Right atrium auricular region (tissue), 2 donors: ENCODE measurements at regions not wholly inside any gene's neighbourhood (a gene's known extent, or its start where the extent isn't known, plus 50 kb on each side); places are given as distances from the start of the nearest gene placed in this dataset.

Experiments
- DNase-seq: peaks from one replicate; pipeline ENCODE4 v3.0.0-alpha.2; 2019; ENCODE audit warnings: low spot score
- H3K27ac ChIP-seq, 2 donors: fragments of 200-600 bp; sonication (generic); 1 replicate in 1 of 2; 2 replicates in 1 of 2; pipeline ENCODE4 v1.5.1; 2016 to 2019
- H3K27me3 ChIP-seq, 2 donors: fragments of 200-600 bp; sonication (generic); one replicate each; pipeline versions ENCODE4 v1.5.1 to v1.6.0; 2017 to 2019
- H3K36me3 ChIP-seq: fragments of 200-600 bp; sonication (generic); one replicate; pipeline ENCODE4 v1.5.1; 2016
- H3K4me1 ChIP-seq, 2 donors: fragments of 200-600 bp; sonication (generic); one replicate each; pipeline versions ENCODE4 v1.5.1 to v1.6.0; 2017 to 2019
- H3K4me3 ChIP-seq, 2 donors: fragments of 200-600 bp; sonication (generic); 1 replicate in 1 of 2; 2 replicates in 1 of 2; pipeline ENCODE4 v1.5.1; 2017 to 2019; ENCODE audit warnings: mild to moderate bottlenecking in 1 of 2, moderate library complexity in 1 of 2
- H3K9me3 ChIP-seq, 2 donors: fragments of 200-600 bp; sonication (generic); one replicate each; pipeline ENCODE4 v1.5.1; 2019
- TF ChIP-seq, protein P1 (sequence below), 2 donors: fragments of 200-600 bp; sonication (generic); IDR thresholded peaks; one replicate each; pipeline ENCODE4 v1.5.1; 2019; ENCODE audit warnings: antibody characterized with exemption in 2 of 2

DNA sequence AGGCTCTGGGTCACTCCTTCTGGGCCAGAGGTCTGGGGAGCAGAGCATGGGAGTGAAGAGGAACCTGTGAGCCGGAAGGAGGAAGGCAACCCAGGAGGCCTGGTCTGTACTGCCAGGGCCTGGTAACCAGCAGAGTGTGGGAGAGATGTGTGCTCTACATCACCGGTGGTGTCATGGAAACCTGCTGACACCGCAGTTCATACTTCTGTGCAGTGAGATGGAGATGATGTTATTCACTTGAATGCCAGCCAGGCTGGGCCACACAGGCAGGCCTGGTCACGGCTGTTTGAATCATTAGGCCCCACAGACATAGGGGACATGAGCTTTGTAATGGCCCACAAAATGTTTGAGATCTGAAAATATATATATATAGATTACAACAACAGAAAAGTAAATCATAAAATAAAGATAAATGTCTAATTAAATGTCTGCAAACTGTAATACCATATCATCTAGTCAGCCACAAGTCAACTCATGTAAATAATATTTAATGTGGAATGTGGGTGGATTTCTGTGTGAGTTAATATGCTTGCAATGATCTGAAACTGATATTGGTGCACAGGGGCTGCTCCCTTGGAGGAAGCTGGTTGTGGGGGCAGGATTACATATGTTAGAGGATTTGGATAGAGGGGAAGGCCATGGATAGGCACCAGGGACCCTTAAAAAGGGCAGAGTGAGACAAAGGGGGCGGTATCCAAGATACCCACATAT, 108.5 kb upstream of the PFN2 start:
- Histone ChIP-seq H3K27me3 (no peaks in the 10 kb centered on the region), H3K27ac (no peak overlapping the region), H3K4me3 (no peak overlapping the region), H3K9me3 (peaks cover 0 to 11% of the 10 kb centered on the region in 2 donors), H3K4me1 (peaks cover 0 to 23% of the 10 kb centered on the region in 2 donors), H3K36me3 (no peaks in the 10 kb centered on the region)
- no peak for DNase-seq
- TF ChIP-seq, protein P1, sequence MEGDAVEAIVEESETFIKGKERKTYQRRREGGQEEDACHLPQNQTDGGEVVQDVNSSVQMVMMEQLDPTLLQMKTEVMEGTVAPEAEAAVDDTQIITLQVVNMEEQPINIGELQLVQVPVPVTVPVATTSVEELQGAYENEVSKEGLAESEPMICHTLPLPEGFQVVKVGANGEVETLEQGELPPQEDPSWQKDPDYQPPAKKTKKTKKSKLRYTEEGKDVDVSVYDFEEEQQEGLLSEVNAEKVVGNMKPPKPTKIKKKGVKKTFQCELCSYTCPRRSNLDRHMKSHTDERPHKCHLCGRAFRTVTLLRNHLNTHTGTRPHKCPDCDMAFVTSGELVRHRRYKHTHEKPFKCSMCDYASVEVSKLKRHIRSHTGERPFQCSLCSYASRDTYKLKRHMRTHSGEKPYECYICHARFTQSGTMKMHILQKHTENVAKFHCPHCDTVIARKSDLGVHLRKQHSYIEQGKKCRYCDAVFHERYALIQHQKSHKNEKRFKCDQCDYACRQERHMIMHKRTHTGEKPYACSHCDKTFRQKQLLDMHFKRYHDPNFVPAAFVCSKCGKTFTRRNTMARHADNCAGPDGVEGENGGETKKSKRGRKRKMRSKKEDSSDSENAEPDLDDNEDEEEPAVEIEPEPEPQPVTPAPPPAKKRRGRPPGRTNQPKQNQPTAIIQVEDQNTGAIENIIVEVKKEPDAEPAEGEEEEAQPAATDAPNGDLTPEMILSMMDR (IDR thresholded peaks at IDR 0.05), result no peak

DNA sequence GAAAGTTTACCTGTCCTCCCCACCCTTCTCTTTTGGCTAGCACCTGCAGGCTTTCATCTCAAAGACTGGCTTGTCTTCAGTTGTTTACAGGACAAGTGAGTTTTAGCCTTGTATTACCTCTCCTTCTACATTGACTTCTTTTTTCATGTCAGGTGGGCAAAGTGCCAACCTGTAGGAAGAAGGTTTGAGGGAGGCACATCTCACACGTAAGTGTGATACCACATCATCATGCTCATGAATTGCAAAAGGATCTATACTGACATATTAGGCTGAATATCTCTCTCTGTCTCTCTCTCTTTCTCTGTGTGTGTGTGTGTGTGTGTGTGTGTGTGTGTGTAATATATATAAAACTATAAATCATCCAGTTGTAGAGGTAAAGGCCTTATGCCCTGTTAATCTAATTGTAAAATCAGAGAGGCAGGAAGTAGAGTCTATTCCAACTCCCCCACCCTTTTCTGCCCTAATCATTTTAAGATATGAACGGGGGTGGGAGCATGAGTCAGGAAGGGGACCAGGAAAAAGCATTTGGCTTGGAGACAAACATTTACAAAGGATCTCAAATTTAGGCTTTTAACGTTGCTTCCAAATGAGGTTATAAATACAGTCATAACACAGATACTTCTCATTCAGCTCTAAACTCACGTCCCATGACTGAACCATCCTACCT, 107.0 kb upstream of the PFN2 start:
- H3K9me3 ChIP-seq, result peaks cover 0 to 11% of the 10 kb centered on the region in 2 donors
- H3K27me3 ChIP-seq, result no peaks in the 10 kb centered on the region
- peaks cover 0 to 15% of the 10 kb centered on the region in 2 donors for H3K4me1 ChIP-seq
- H3K36me3 ChIP-seq, result no peaks in the 10 kb centered on the region
- no peak overlapping the region for H3K27ac ChIP-seq
- H3K4me3 ChIP-seq, result no peak overlapping the region
- no peak for DNase-seq
- TF ChIP-seq, protein P1 (IDR thresholded peaks at IDR 0.05), result no peak

- no peak overlapping the region for H3K4me3 ChIP-seq
- peaks cover 0 to 15% of the 10 kb centered on the region in 2 donors for H3K4me1 ChIP-seq
- DNase-seq, result no peak
- no peaks in the 10 kb centered on the region for H3K27me3 ChIP-seq
- TF ChIP-seq, protein P1 (IDR thresholded peaks at IDR 0.05), result no peak
- H3K9me3 ChIP-seq, result peaks cover 0 to 11% of the 10 kb centered on the region in 2 donors
- H3K36me3 ChIP-seq, result no peaks in the 10 kb centered on the region
- no peak overlapping the region for H3K27ac ChIP-seq
Measured at GRCh38 chr3:150077107-150077506, 106.4 kb upstream of the PFN2 start.

DNA sequence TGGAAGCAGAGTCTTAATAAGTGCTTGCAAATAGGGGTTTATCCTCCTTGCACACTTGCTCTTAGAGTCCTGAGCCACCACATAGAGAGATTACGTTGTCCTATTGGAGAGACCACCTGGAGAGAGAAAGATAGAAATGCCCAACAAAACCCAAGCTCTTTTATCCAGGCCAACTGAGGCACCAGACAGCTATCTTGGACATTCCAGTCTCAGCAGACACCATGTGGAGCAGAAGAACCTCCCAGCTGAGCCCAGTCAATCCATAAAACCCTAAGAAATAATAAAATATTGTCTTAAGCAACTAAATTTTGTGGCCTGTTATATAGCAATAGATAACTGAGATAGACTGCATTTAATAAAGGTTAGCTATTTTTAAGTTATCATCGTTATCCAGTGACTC, 105.7 kb upstream of the PFN2 start:
- no peak overlapping the region for H3K4me3 ChIP-seq
- no peaks in the 10 kb centered on the region for H3K27me3 ChIP-seq
- peaks cover 0 to 11% of the 10 kb centered on the region in 2 donors for H3K9me3 ChIP-seq
- no peak for DNase-seq
- H3K4me1 ChIP-seq, result peaks cover 0 to 15% of the 10 kb centered on the region in 2 donors
- no peak overlapping the region for H3K27ac ChIP-seq
- TF ChIP-seq, protein P1 (IDR thresholded peaks at IDR 0.05), result no peak
- H3K36me3 ChIP-seq, result no peaks in the 10 kb centered on the region

DNA sequence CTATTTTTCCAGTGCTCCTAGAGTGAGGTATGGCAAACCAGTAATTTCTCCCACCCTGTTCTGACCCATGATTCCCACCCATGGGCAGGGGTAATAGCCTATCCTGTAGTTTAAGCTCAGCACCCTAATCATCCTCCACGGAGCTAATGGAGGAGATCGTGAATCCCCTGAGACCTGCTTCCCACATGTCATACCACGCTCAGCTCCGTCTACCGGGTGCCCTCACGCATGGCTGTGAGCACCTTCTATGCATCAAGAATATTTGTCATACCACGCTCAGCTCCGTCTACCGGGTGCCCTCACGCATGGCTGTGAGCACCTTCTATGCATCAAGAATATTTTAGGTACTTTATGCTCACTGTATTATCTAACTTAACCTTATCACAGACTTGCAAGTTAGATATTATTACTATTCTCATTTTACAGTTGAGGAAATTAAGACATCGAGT, 104.7 kb upstream of the PFN2 start:
- DNase-seq, result no peak

More for the DNA sequence above, 104.7 kb upstream of the PFN2 start:
- Histone ChIP-seq H3K4me3 (no peak overlapping the region), H3K36me3 (no peaks in the 10 kb centered on the region), H3K27me3 (no peaks in the 10 kb centered on the region), H3K4me1 (peaks cover 0 to 15% of the 10 kb centered on the region in 2 donors), H3K9me3 (peaks cover 0 to 11% of the 10 kb centered on the region in 2 donors), H3K27ac (no peak overlapping the region)
- TF ChIP-seq, protein P1 (IDR thresholded peaks at IDR 0.05), result no peak
